Stimulated activated CD8-positive, alpha-beta memory T cell treated with anti-CD3 and anti-CD28 coated beads, Interleukin-7, amount 100 ng/mL, for 48 hours (primary cell): ENCODE measurements at regions not wholly inside any gene's neighbourhood (a gene's known extent, or its start where the extent isn't known, plus 50 kb on each side); places are given as distances from the start of the nearest gene placed in this dataset.

Experiments
- DNase-seq, 2 donors: peaks; one replicate each; pipeline ENCODE4 v3.0.0-alpha.2; 2020; ENCODE audit warnings: low read depth in 1 of 2; ENCODE audit errors: extremely low read depth in 1 of 2

GRCh38 chr5:152337484-152337883, 67.6 kb downstream of the NMUR2 start:
- no peak for DNase-seq

GRCh38 chr5:152335461-152335860, 69.6 kb downstream of the NMUR2 start:
- no peak for DNase-seq

GRCh38 chr5:152332716-152333460, 72.2 kb downstream of the NMUR2 start:
- DNase-seq: no peak

- no peak for DNase-seq
Observed at GRCh38 chr5:152331718-152332117, 73.4 kb downstream of the NMUR2 start.

GRCh38 chr5:152331006-152331405, 74.1 kb downstream of the NMUR2 start:
- no peak for DNase-seq

GRCh38 chr5:152329761-152330283, 75.3 kb downstream of the NMUR2 start:
- no peak for DNase-seq

- DNase-seq: no peak
Observed at GRCh38 chr5:152329207-152329606, 75.9 kb downstream of the NMUR2 start.

GRCh38 chr5:152315942-152316341, 89.1 kb downstream of the NMUR2 start:
- no peak for DNase-seq

- no peak for DNase-seq
Observed at GRCh38 chr5:152314196-152314829, 90.8 kb downstream of the NMUR2 start.

- DNase-seq: no peak
Observed at GRCh38 chr5:152309926-152310450, 95.1 kb downstream of the NMUR2 start.

GRCh38 chr5:152306386-152306785, 98.7 kb downstream of the NMUR2 start:
- DNase-seq: no peak

GRCh38 chr5:152305525-152305924, 99.6 kb downstream of the NMUR2 start:
- no peak for DNase-seq

GRCh38 chr5:152303841-152304240, 101.2 kb downstream of the NMUR2 start:
- DNase-seq: no peak

- DNase-seq: no peak
Observed at GRCh38 chr5:152297866-152298265, 107.2 kb downstream of the NMUR2 start.

- no peak for DNase-seq
Observed at GRCh38 chr5:152293189-152293588, 111.9 kb downstream of the NMUR2 start.

- no peak for DNase-seq
Observed at GRCh38 chr5:152290181-152290580, 114.9 kb downstream of the NMUR2 start.

- no peak for DNase-seq
Observed at GRCh38 chr5:152288917-152289595, 116.0 kb downstream of the NMUR2 start.

GRCh38 chr5:152288499-152288898, 116.6 kb downstream of the NMUR2 start:
- no peak for DNase-seq

GRCh38 chr5:152285764-152286163, 119.3 kb downstream of the NMUR2 start:
- DNase-seq: no peak

- DNase-seq: no peak
Observed at GRCh38 chr5:152282331-152282730, 122.7 kb downstream of the NMUR2 start.

- DNase-seq: no peak
Observed at GRCh38 chr5:152277936-152278335, 127.1 kb downstream of the NMUR2 start.

GRCh38 chr5:152274224-152274623, 130.9 kb downstream of the NMUR2 start:
- no peak for DNase-seq
